C4-2B (cell line): ENCODE measurements at regions not wholly inside any gene's neighbourhood (a gene's known extent, or its start where the extent isn't known, plus 50 kb on each side); places are given as distances from the start of the nearest gene placed in this dataset.

Experiments used
- CTCF ChIP-seq: fragments of 450-650 bp; conservative IDR thresholded peaks from 2 replicates; pipeline ENCODE4 v1.5.1; 2017; ENCODE audit warnings: mild to moderate bottlenecking
- ZFX ChIP-seq: fragments of 450-650 bp; IDR thresholded peaks from 2 replicates; pipeline ENCODE4 v1.6.1; 2017

DNA sequence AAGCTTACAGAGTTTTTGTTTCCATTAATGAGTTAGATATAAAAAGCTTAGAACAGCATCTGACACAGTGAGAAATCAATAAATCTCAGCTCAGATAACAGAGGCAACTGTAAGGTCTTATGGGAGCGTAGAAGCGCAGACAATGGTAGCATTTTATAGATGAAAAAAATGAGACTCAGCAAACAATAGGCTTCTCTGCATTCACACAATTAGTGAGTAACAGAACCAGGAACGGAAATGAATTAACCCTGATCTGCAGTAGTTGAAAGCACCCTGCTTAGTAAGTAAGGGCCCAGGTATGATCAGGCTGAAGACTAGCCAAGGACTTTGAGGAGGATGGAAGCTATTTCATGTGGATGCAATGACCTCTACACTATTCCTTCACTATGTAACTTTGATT is 147.2 kb upstream of the EYA4 start:
- TF ChIP-seq CTCF (no peak), ZFX (no peak)
